Prostate gland (tissue), 2 donors: ENCODE measurements at regions not wholly inside any gene's neighbourhood (a gene's known extent, or its start where the extent isn't known, plus 50 kb on each side); places are given as distances from the start of the nearest gene placed in this dataset.

ENCODE experiments used
- POLR2A ChIP-seq: fragments of 450-650 bp; IDR thresholded peaks from one replicate; pipeline ENCODE4 v1.6.1; 2016; ENCODE audit warnings: antibody characterized with exemption, mild to moderate bottlenecking
- TF ChIP-seq, protein P1 (sequence below), 4 experiments: fragments of 200-600 bp in 2 of 4; fragments of 450-650 bp in 2 of 4; sonication (generic) in 2 of 4; IDR thresholded peaks; 1 replicate in 3 of 4; 2 replicates in 1 of 4; pipeline ENCODE4 v1.5.1; 2016 to 2019; ENCODE audit warnings: antibody characterized with exemption in 4 of 4, mild to moderate bottlenecking in 2 of 4, moderate library complexity in 2 of 4

GRCh38 chr4:101644516-101644915 lies 146.0 kb upstream of the BANK1 start:
- TF ChIP-seq, protein P1, sequence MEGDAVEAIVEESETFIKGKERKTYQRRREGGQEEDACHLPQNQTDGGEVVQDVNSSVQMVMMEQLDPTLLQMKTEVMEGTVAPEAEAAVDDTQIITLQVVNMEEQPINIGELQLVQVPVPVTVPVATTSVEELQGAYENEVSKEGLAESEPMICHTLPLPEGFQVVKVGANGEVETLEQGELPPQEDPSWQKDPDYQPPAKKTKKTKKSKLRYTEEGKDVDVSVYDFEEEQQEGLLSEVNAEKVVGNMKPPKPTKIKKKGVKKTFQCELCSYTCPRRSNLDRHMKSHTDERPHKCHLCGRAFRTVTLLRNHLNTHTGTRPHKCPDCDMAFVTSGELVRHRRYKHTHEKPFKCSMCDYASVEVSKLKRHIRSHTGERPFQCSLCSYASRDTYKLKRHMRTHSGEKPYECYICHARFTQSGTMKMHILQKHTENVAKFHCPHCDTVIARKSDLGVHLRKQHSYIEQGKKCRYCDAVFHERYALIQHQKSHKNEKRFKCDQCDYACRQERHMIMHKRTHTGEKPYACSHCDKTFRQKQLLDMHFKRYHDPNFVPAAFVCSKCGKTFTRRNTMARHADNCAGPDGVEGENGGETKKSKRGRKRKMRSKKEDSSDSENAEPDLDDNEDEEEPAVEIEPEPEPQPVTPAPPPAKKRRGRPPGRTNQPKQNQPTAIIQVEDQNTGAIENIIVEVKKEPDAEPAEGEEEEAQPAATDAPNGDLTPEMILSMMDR (IDR thresholded peaks at IDR 0.05) = no peak
- TF ChIP-seq POLR2A = no peak
